Loucy (cell line): ENCODE measurements at regions not wholly inside any gene's neighbourhood (a gene's known extent, or its start where the extent isn't known, plus 50 kb on each side); places are given as distances from the start of the nearest gene placed in this dataset.

Experiments
- H2AFZ ChIP-seq: fragments of 200-600 bp; sonication (generic); 2 replicates; pipeline ENCODE4 v1.6.0; 2016; ENCODE audit warnings: antibody characterized with exemption, mild to moderate bottlenecking, low read length, moderate library complexity
- H3F3A ChIP-seq: fragments of 200-600 bp; 2 replicates; pipeline ENCODE4 v1.6.0; 2016; ENCODE audit warnings: antibody characterized with exemption, low read depth, mild to moderate bottlenecking
- H3K27me3 ChIP-seq: fragments of 200-600 bp; sonication (generic); 2 replicates; pipeline ENCODE4 v1.6.1; 2014; ENCODE audit warnings: low read length, mild to moderate bottlenecking; ENCODE audit not compliant: insufficient read depth, poor library complexity, severe bottlenecking
- H3K36me3 ChIP-seq: fragments of 200-600 bp; sonication (generic); 2 replicates; pipeline ENCODE4 v1.6.1; 2016; ENCODE audit warnings: low read length; ENCODE audit not compliant: insufficient read depth
- H3K4me1 ChIP-seq: fragments of 200-600 bp; sonication (generic); 2 replicates; pipeline ENCODE4 v1.5.1; 2014; ENCODE audit warnings: low read length, mild to moderate bottlenecking; ENCODE audit not compliant: insufficient read depth, poor library complexity, severe bottlenecking
- H3K4me2 ChIP-seq: fragments of 200-600 bp; sonication (generic); 2 replicates; pipeline ENCODE4 v1.6.0; 2014; ENCODE audit warnings: antibody characterized with exemption, low read length, low read depth, mild to moderate bottlenecking; ENCODE audit not compliant: poor library complexity, severe bottlenecking
- H3K4me3 ChIP-seq: fragments of 200-600 bp; sonication (generic); 2 replicates; pipeline ENCODE4 v1.5.1; 2014; ENCODE audit warnings: low read length, mild to moderate bottlenecking, mixed read lengths; ENCODE audit not compliant: poor library complexity, severe bottlenecking
- H3K79me2 ChIP-seq: fragments of 200-600 bp; sonication (generic); 2 replicates; pipeline ENCODE4 v1.6.1; 2014; ENCODE audit warnings: low read length; ENCODE audit not compliant: insufficient read depth
- H3K9ac ChIP-seq: fragments of 200-600 bp; sonication (generic); 2 replicates; pipeline ENCODE4 v1.6.0; 2014; ENCODE audit warnings: mild to moderate bottlenecking, low read depth, low read length, moderate library complexity; ENCODE audit not compliant: poor library complexity, severe bottlenecking
- H3K9me2 ChIP-seq: fragments of 200-600 bp; sonication (generic); replicated peaks from 2 replicates; pipeline ENCODE4 v1.6.1; 2016; ENCODE audit warnings: low read depth, low read length, mixed read lengths
- H3K9me3 ChIP-seq: fragments of 200-600 bp; sonication (generic); 2 replicates; pipeline ENCODE4 v1.6.1; 2014; ENCODE audit warnings: mild to moderate bottlenecking, antibody characterized with exemption, low read length, low read depth; ENCODE audit not compliant: insufficient read depth
- H4K20me1 ChIP-seq: fragments of 200-600 bp; sonication (generic); 2 replicates; pipeline ENCODE4 v1.6.0; 2014; ENCODE audit warnings: antibody characterized with exemption, low read length, mild to moderate bottlenecking; ENCODE audit not compliant: insufficient read depth, poor library complexity, severe bottlenecking
- CTCF ChIP-seq: fragments of 200-600 bp; sonication (generic); conservative IDR thresholded peaks from 2 replicates; pipeline ENCODE4 v1.5.1; 2014; ENCODE audit warnings: mild to moderate bottlenecking, antibody characterized with exemption, low read length
- EZH2phosphoT487 ChIP-seq: fragments of 200-600 bp; IDR thresholded peaks from 2 replicates; pipeline ENCODE4 v1.6.1; 2018; ENCODE audit warnings: antibody characterized with exemption, mild to moderate bottlenecking, moderate library complexity, borderline replicate concordance

GRCh38 chr13:73177017-73177416 is 118.2 kb downstream of the KLF5 start:
- no peaks in the 10 kb centered on the region for H3K27me3 ChIP-seq
- H3K79me2 ChIP-seq = no peaks in the 10 kb centered on the region
- H3F3A ChIP-seq = no peaks in the 10 kb centered on the region
- H3K9me2 ChIP-seq = no peaks in the 10 kb centered on the region
- H2AFZ ChIP-seq = no peak overlapping the region
- no peak for TF ChIP-seq CTCF
- no peak for TF ChIP-seq EZH2phosphoT487
- no peak overlapping the region for H3K4me3 ChIP-seq
- no peak overlapping the region for H3K9ac ChIP-seq
- no peaks in the 10 kb centered on the region for H4K20me1 ChIP-seq
- no peak overlapping the region for H3K4me2 ChIP-seq
- H3K9me3 ChIP-seq = no peaks in the 10 kb centered on the region
- H3K36me3 ChIP-seq = no peaks in the 10 kb centered on the region
- no peaks in the 10 kb centered on the region for H3K4me1 ChIP-seq

- H3K9me2 ChIP-seq = no peaks in the 10 kb centered on the region
- TF ChIP-seq EZH2phosphoT487 (no peak), CTCF (no peak)
- H3K4me1 ChIP-seq = no peaks in the 10 kb centered on the region
Measured at GRCh38 chr13:73174521-73175010, 115.8 kb downstream of the KLF5 start.

GRCh38 chr13:73173279-73173811 is 114.5 kb downstream of the KLF5 start:
- Histone ChIP-seq H3F3A (no peaks in the 10 kb centered on the region), H3K79me2 (no peaks in the 10 kb centered on the region), H3K9me2 (no peaks in the 10 kb centered on the region), H3K4me2 (no peak overlapping the region), H2AFZ (no peak overlapping the region), H3K9me3 (no peaks in the 10 kb centered on the region), H3K27me3 (no peaks in the 10 kb centered on the region), H4K20me1 (no peaks in the 10 kb centered on the region), H3K4me3 (no peak overlapping the region), H3K4me1 (no peaks in the 10 kb centered on the region), H3K36me3 (no peaks in the 10 kb centered on the region), H3K9ac (no peak overlapping the region)
- TF ChIP-seq CTCF (no peak), EZH2phosphoT487 (no peak)

More at GRCh38 chr13:73174521-73175010, 115.8 kb downstream of the KLF5 start:
- no peaks in the 10 kb centered on the region for H3F3A ChIP-seq
- H3K79me2 ChIP-seq = no peaks in the 10 kb centered on the region
- H3K36me3 ChIP-seq = no peaks in the 10 kb centered on the region
- no peaks in the 10 kb centered on the region for H3K27me3 ChIP-seq
- H3K4me3 ChIP-seq = no peak overlapping the region
- no peaks in the 10 kb centered on the region for H4K20me1 ChIP-seq
- no peak overlapping the region for H2AFZ ChIP-seq
- no peaks in the 10 kb centered on the region for H3K9me3 ChIP-seq
- no peak overlapping the region for H3K4me2 ChIP-seq
- no peak overlapping the region for H3K9ac ChIP-seq
